ENCODE measurements at regions not wholly inside any gene's neighbourhood (a gene's known extent, or its start where the extent isn't known, plus 50 kb on each side); places are given as distances from the start of the nearest gene placed in this dataset.

GRCh38 chr3:127391436-127392155 lies 103.8 kb upstream of the PRR20G start:
- no peak for TF ChIP-seq CTCF (IDR thresholded peaks at IDR 0.05)
- Mint-ChIP-seq H3K27me3 (ENCODE audit: unreplicated experiment) (no peaks in the 10 kb centered on the region), H3K4me1 (ENCODE audit: unreplicated experiment) (no peaks in the 10 kb centered on the region), H3K27ac (ENCODE audit: unreplicated experiment) (no peak overlapping the region), H3K4me3 (ENCODE audit: unreplicated experiment) (no peak overlapping the region), H3K9me3 (ENCODE audit: unreplicated experiment) (no peaks in the 10 kb centered on the region), H3K36me3 (ENCODE audit: unreplicated experiment) (no peaks in the 10 kb centered on the region)
- DNase-seq (ENCODE audit: extremely low spot score, unreplicated experiment) = no peak

GRCh38 chr3:127390365-127391025 lies 102.6 kb upstream of the PRR20G start:
- H3K36me3 Mint-ChIP-seq (ENCODE audit: unreplicated experiment) = no peaks in the 10 kb centered on the region

GRCh38 chr3:127389913-127390312 lies 102.1 kb upstream of the PRR20G start:
- no peaks in the 10 kb centered on the region for H3K36me3 Mint-ChIP-seq (ENCODE audit: unreplicated experiment)
- no peaks in the 10 kb centered on the region for H3K4me1 Mint-ChIP-seq (ENCODE audit: unreplicated experiment)
- H3K27me3 Mint-ChIP-seq (ENCODE audit: unreplicated experiment) = no peaks in the 10 kb centered on the region
- no peak overlapping the region for H3K4me3 Mint-ChIP-seq (ENCODE audit: unreplicated experiment)
- no peak for DNase-seq (ENCODE audit: extremely low spot score, unreplicated experiment)
- H3K9me3 Mint-ChIP-seq (ENCODE audit: unreplicated experiment) = no peaks in the 10 kb centered on the region
- no peak overlapping the region for H3K27ac Mint-ChIP-seq (ENCODE audit: unreplicated experiment)
- no peak for TF ChIP-seq CTCF (IDR thresholded peaks at IDR 0.05)

More at GRCh38 chr3:127390365-127391025, 102.6 kb upstream of the PRR20G start:
- Mint-ChIP-seq H3K27me3 (ENCODE audit: unreplicated experiment) (no peaks in the 10 kb centered on the region), H3K4me3 (ENCODE audit: unreplicated experiment) (no peak overlapping the region), H3K27ac (ENCODE audit: unreplicated experiment) (no peak overlapping the region), H3K4me1 (ENCODE audit: unreplicated experiment) (no peaks in the 10 kb centered on the region), H3K9me3 (ENCODE audit: unreplicated experiment) (no peaks in the 10 kb centered on the region)
- no peak for DNase-seq (ENCODE audit: extremely low spot score, unreplicated experiment)
- TF ChIP-seq CTCF (IDR thresholded peaks at IDR 0.05) = no peak

- no peak for TF ChIP-seq CTCF (IDR thresholded peaks at IDR 0.05)
- no peaks in the 10 kb centered on the region for H3K27me3 Mint-ChIP-seq (ENCODE audit: unreplicated experiment)
- no peak for DNase-seq (ENCODE audit: extremely low spot score, unreplicated experiment)
- H3K4me3 Mint-ChIP-seq (ENCODE audit: unreplicated experiment) = no peak overlapping the region
- no peak overlapping the region for H3K27ac Mint-ChIP-seq (ENCODE audit: unreplicated experiment)
- H3K36me3 Mint-ChIP-seq (ENCODE audit: unreplicated experiment) = no peaks in the 10 kb centered on the region
- H3K4me1 Mint-ChIP-seq (ENCODE audit: unreplicated experiment) = no peaks in the 10 kb centered on the region
- H3K9me3 Mint-ChIP-seq (ENCODE audit: unreplicated experiment) = no peaks in the 10 kb centered on the region
These were observed 101.6 kb upstream of the PRR20G start for GRCh38 chr3:127389420-127389819.

GRCh38 chr3:127388427-127388826 lies 100.6 kb upstream of the PRR20G start:
- no peak for DNase-seq (ENCODE audit: extremely low spot score, unreplicated experiment)
- Mint-ChIP-seq H3K27me3 (ENCODE audit: unreplicated experiment) (no peaks in the 10 kb centered on the region), H3K4me3 (ENCODE audit: unreplicated experiment) (no peak overlapping the region), H3K27ac (ENCODE audit: unreplicated experiment) (no peak overlapping the region), H3K36me3 (ENCODE audit: unreplicated experiment) (no peaks in the 10 kb centered on the region), H3K4me1 (ENCODE audit: unreplicated experiment) (no peaks in the 10 kb centered on the region), H3K9me3 (ENCODE audit: unreplicated experiment) (peaks cover 2% of the 10 kb centered on the region)
- TF ChIP-seq CTCF (IDR thresholded peaks at IDR 0.05) = no peak

Data from osteocyte (in vitro differentiated cells).